ENCODE measurements at regions not wholly inside any gene's neighbourhood (a gene's known extent, or its start where the extent isn't known, plus 50 kb on each side); places are given as distances from the start of the nearest gene placed in this dataset.

GRCh38 chr15:96390986-96391385, 60.5 kb downstream of the NR2F2 start:
- no peak for DNase-seq (ENCODE audit: low spot score)
- TF ChIP-seq CTCF (IDR thresholded peaks at IDR 0.05), result no peak
- no peaks in the 10 kb centered on the region for H3K27me3 ChIP-seq
- H3K27ac ChIP-seq, result no peak overlapping the region
- H3K4me3 ChIP-seq, result no peak overlapping the region
- no peaks in the 10 kb centered on the region for H3K36me3 ChIP-seq
- H3K9me3 ChIP-seq, result no peaks in the 10 kb centered on the region
- H3K4me1 ChIP-seq, result no peaks in the 10 kb centered on the region

GRCh38 chr15:96392380-96393208, 62.1 kb downstream of the NR2F2 start:
- DNase-seq (ENCODE audit: low spot score), result no peak
- H3K4me1 ChIP-seq, result no peaks in the 10 kb centered on the region
- H3K36me3 ChIP-seq, result no peaks in the 10 kb centered on the region
- H3K4me3 ChIP-seq, result no peak overlapping the region
- H3K27me3 ChIP-seq, result no peaks in the 10 kb centered on the region
- H3K9me3 ChIP-seq, result no peaks in the 10 kb centered on the region
- H3K27ac ChIP-seq, result no peak overlapping the region
- no peak for TF ChIP-seq CTCF (IDR thresholded peaks at IDR 0.05)

GRCh38 chr15:96393209-96393513, 62.7 kb downstream of the NR2F2 start:
- no peaks in the 10 kb centered on the region for H3K36me3 ChIP-seq
- H3K9me3 ChIP-seq, result no peaks in the 10 kb centered on the region
- no peak overlapping the region for H3K4me3 ChIP-seq
- H3K4me1 ChIP-seq, result no peaks in the 10 kb centered on the region
- no peak for DNase-seq (ENCODE audit: low spot score)
- no peak for TF ChIP-seq CTCF (IDR thresholded peaks at IDR 0.05)
- H3K27ac ChIP-seq, result no peak overlapping the region
- no peaks in the 10 kb centered on the region for H3K27me3 ChIP-seq

- H3K27me3 ChIP-seq, result no peaks in the 10 kb centered on the region
- no peak for DNase-seq (ENCODE audit: low spot score)
- H3K36me3 ChIP-seq, result no peaks in the 10 kb centered on the region
- H3K27ac ChIP-seq, result no peak overlapping the region
- no peaks in the 10 kb centered on the region for H3K4me1 ChIP-seq
- no peak for TF ChIP-seq CTCF (IDR thresholded peaks at IDR 0.05)
- H3K4me3 ChIP-seq, result no peak overlapping the region
- H3K9me3 ChIP-seq, result no peaks in the 10 kb centered on the region
Observed at GRCh38 chr15:96395687-96396086, 65.2 kb downstream of the NR2F2 start.

- DNase-seq (ENCODE audit: low spot score), result no peak
- Histone ChIP-seq H3K27ac (no peak overlapping the region), H3K4me3 (no peak overlapping the region), H3K27me3 (no peaks in the 10 kb centered on the region), H3K36me3 (no peaks in the 10 kb centered on the region), H3K9me3 (no peaks in the 10 kb centered on the region), H3K4me1 (no peaks in the 10 kb centered on the region)
- TF ChIP-seq CTCF (IDR thresholded peaks at IDR 0.05), result no peak
Observed at GRCh38 chr15:96398776-96399175, 68.3 kb downstream of the NR2F2 start.

- Histone ChIP-seq H3K36me3 (no peaks in the 10 kb centered on the region), H3K27ac (no peak overlapping the region), H3K4me3 (no peak overlapping the region), H3K9me3 (no peaks in the 10 kb centered on the region), H3K27me3 (no peaks in the 10 kb centered on the region), H3K4me1 (no peaks in the 10 kb centered on the region)
- no peak for TF ChIP-seq CTCF (IDR thresholded peaks at IDR 0.05)
- no peak for DNase-seq (ENCODE audit: low spot score)
Observed at GRCh38 chr15:96402403-96402802, 71.9 kb downstream of the NR2F2 start.
